IPS DF 4.7 (cell line): ENCODE measurements at regions not wholly inside any gene's neighbourhood (a gene's known extent, or its start where the extent isn't known, plus 50 kb on each side); places are given as distances from the start of the nearest gene placed in this dataset.

Source experiments
- DNase-seq: peaks from one replicate; pipeline ENCODE4 v3.0.0-alpha.2; 2013; ENCODE audit warnings: low spot score; ENCODE audit errors: extremely low read depth

GRCh38 chr20:46811224-46812084, 83.2 kb upstream of the EYA2 start:
- DNase-seq = no peak

- no peak for DNase-seq
Observed at GRCh38 chr20:46814366-46815232, 80.0 kb upstream of the EYA2 start.

GRCh38 chr20:46816097-46816496, 78.5 kb upstream of the EYA2 start:
- DNase-seq = no peak

- no peak for DNase-seq
Observed at GRCh38 chr20:46816886-46817638, 77.6 kb upstream of the EYA2 start.

GRCh38 chr20:46820682-46821081, 74.0 kb upstream of the EYA2 start:
- peak; percentile 11 for DNase-seq

GRCh38 chr20:46823271-46823751, 71.3 kb upstream of the EYA2 start:
- DNase-seq = no peak

GRCh38 chr20:46823753-46824152, 70.9 kb upstream of the EYA2 start:
- DNase-seq = no peak

- DNase-seq = no peak
Observed at GRCh38 chr20:46826343-46826984, 68.2 kb upstream of the EYA2 start.

- no peak for DNase-seq
Observed at GRCh38 chr20:46827718-46828458, 66.8 kb upstream of the EYA2 start.

- DNase-seq = no peak
Observed at GRCh38 chr20:46828471-46828870, 66.2 kb upstream of the EYA2 start.

GRCh38 chr20:46830886-46831632, 63.6 kb upstream of the EYA2 start:
- DNase-seq = no peak

- DNase-seq = no peak
Observed at GRCh38 chr20:46831633-46832011, 63.0 kb upstream of the EYA2 start.

- DNase-seq = no peak
Observed at GRCh38 chr20:46832555-46832954, 62.1 kb upstream of the EYA2 start.

GRCh38 chr20:46833360-46833759, 61.3 kb upstream of the EYA2 start:
- DNase-seq = no peak

GRCh38 chr20:46835418-46835817, 59.2 kb upstream of the EYA2 start:
- DNase-seq = no peak

GRCh38 chr20:46837083-46837482, 57.6 kb upstream of the EYA2 start:
- no peak for DNase-seq

GRCh38 chr20:46838011-46838410, 56.6 kb upstream of the EYA2 start:
- no peak for DNase-seq

GRCh38 chr20:46840054-46840729, 54.5 kb upstream of the EYA2 start:
- DNase-seq = no peak
